ENCODE measurements at regions not wholly inside any gene's neighbourhood (a gene's known extent, or its start where the extent isn't known, plus 50 kb on each side); places are given as distances from the start of the nearest gene placed in this dataset.

GRCh38 chr3:154976072-154976983, 103.8 kb upstream of the MME start:
- Histone ChIP-seq H3K9me3 (ENCODE audit: low read depth) (no peaks in the 10 kb centered on the region), H3K27ac (no peak overlapping the region), H3K27me3 (no peaks in the 10 kb centered on the region), H3K36me3 (no peaks in the 10 kb centered on the region), H3K4me3 (no peak overlapping the region), H3K4me1 (ENCODE audit: low read depth) (no peaks in the 10 kb centered on the region)
- TF ChIP-seq CTCF (IDR thresholded peaks at IDR 0.05; ENCODE audit: low read depth, low read length) = no peak
- peak in 1 of 2 donors; percentile 78 for DNase-seq (ENCODE audit: low read depth in 1 of 2, low spot score in 1 of 2)

GRCh38 chr3:154973851-154974250, 106.3 kb upstream of the MME start:
- Histone ChIP-seq H3K4me3 (no peak overlapping the region), H3K27me3 (no peaks in the 10 kb centered on the region), H3K27ac (no peak overlapping the region), H3K4me1 (ENCODE audit: low read depth) (peaks cover 19% of the 10 kb centered on the region), H3K36me3 (no peaks in the 10 kb centered on the region), H3K9me3 (ENCODE audit: low read depth) (no peaks in the 10 kb centered on the region)
- no peak for TF ChIP-seq CTCF (IDR thresholded peaks at IDR 0.05; ENCODE audit: low read depth, low read length)
- no peak for DNase-seq (ENCODE audit: low read depth in 1 of 2, low spot score in 1 of 2)

- no peak overlapping the region for H3K4me3 ChIP-seq
- no peak for TF ChIP-seq CTCF (IDR thresholded peaks at IDR 0.05; ENCODE audit: low read depth, low read length)
- DNase-seq (ENCODE audit: low read depth in 1 of 2, low spot score in 1 of 2) = peak in 1 of 2 donors; percentile 84
- H3K36me3 ChIP-seq = no peaks in the 10 kb centered on the region
- H3K4me1 ChIP-seq (ENCODE audit: low read depth) = peaks cover 19% of the 10 kb centered on the region
- H3K27me3 ChIP-seq = no peaks in the 10 kb centered on the region
- H3K9me3 ChIP-seq (ENCODE audit: low read depth) = no peaks in the 10 kb centered on the region
- H3K27ac ChIP-seq = no peak overlapping the region
Observed at GRCh38 chr3:154972951-154973350, 107.2 kb upstream of the MME start.

- TF ChIP-seq CTCF (IDR thresholded peaks at IDR 0.05; ENCODE audit: low read depth, low read length) = no peak
- DNase-seq (ENCODE audit: low read depth in 1 of 2, low spot score in 1 of 2) = peak in 1 of 2 donors; percentile 79
- Histone ChIP-seq H3K27ac (no peak overlapping the region), H3K4me1 (ENCODE audit: low read depth) (peaks cover 19% of the 10 kb centered on the region), H3K36me3 (no peaks in the 10 kb centered on the region), H3K4me3 (no peak overlapping the region), H3K27me3 (no peaks in the 10 kb centered on the region), H3K9me3 (ENCODE audit: low read depth) (no peaks in the 10 kb centered on the region)
Observed at GRCh38 chr3:154971771-154972326, 108.3 kb upstream of the MME start.

- Histone ChIP-seq H3K27me3 (no peaks in the 10 kb centered on the region), H3K9me3 (ENCODE audit: low read depth) (no peaks in the 10 kb centered on the region), H3K27ac (no peak overlapping the region), H3K4me1 (ENCODE audit: low read depth) (peaks cover 19% of the 10 kb centered on the region), H3K36me3 (no peaks in the 10 kb centered on the region), H3K4me3 (no peak overlapping the region)
- TF ChIP-seq CTCF (IDR thresholded peaks at IDR 0.05; ENCODE audit: low read depth, low read length) = no peak
- peak in 1 of 2 donors; percentile 49 for DNase-seq (ENCODE audit: low read depth in 1 of 2, low spot score in 1 of 2)
Observed at GRCh38 chr3:154971341-154971740, 108.8 kb upstream of the MME start.

Measured in cardiac muscle cell (in vitro differentiated cells and primary cell).